Transverse colon (tissue), 3 donors: ENCODE measurements at regions not wholly inside any gene's neighbourhood (a gene's known extent, or its start where the extent isn't known, plus 50 kb on each side); places are given as distances from the start of the nearest gene placed in this dataset.

Experiments
- CTCF ChIP-seq, 5 experiments: fragments of 200-600 bp in 3 of 5; fragments of 450-650 bp in 2 of 5; sonication (generic) in 3 of 5; IDR thresholded peaks; 1 replicate in 2 of 5; 2 replicates in 3 of 5; pipeline ENCODE4 v1.5.1; 2016 to 2017; ENCODE audit warnings: antibody characterized with exemption in 5 of 5, inconsistent platforms in 3 of 5, mild to moderate bottlenecking in 2 of 5, moderate library complexity in 1 of 5
- POLR2A ChIP-seq: fragments of 450-650 bp; IDR thresholded peaks from one replicate; pipeline ENCODE4 v1.6.1; 2016; ENCODE audit warnings: antibody characterized with exemption, mild to moderate bottlenecking, moderate library complexity

GRCh38 chr6:8299034-8299433 is 136.3 kb downstream of the SLC35B3 start:
- TF ChIP-seq CTCF (IDR thresholded peaks at IDR 0.05): no peak
- no peak for TF ChIP-seq POLR2A
